SK-N-SH (cell line): ENCODE measurements at regions not wholly inside any gene's neighbourhood (a gene's known extent, or its start where the extent isn't known, plus 50 kb on each side); places are given as distances from the start of the nearest gene placed in this dataset.

Experiments
- CTCF ChIP-seq: fragments of 200-600 bp; sonication (generic); IDR thresholded peaks from 2 replicates; pipeline ENCODE4 v1.6.1; 2017; ENCODE audit warnings: antibody characterized with exemption, mild to moderate bottlenecking, moderate library complexity
- EP300 ChIP-seq, 2 experiments: IDR thresholded peaks; 2 replicates each; pipeline versions ENCODE4 v1.4.0 to v1.6.1; 2012; ENCODE audit warnings: borderline replicate concordance in 1 of 2, low read depth in 1 of 2, low read length in 1 of 2
- POLR2AphosphoS5 ChIP-seq: IDR thresholded peaks from 2 replicates; pipeline ENCODE4 v1.6.1; 2012; ENCODE audit warnings: low read depth, low read length
- ZBTB33 ChIP-seq: IDR thresholded peaks from 2 replicates; pipeline ENCODE4 v1.4.0; 2012; ENCODE audit warnings: low read depth, borderline replicate concordance

DNA sequence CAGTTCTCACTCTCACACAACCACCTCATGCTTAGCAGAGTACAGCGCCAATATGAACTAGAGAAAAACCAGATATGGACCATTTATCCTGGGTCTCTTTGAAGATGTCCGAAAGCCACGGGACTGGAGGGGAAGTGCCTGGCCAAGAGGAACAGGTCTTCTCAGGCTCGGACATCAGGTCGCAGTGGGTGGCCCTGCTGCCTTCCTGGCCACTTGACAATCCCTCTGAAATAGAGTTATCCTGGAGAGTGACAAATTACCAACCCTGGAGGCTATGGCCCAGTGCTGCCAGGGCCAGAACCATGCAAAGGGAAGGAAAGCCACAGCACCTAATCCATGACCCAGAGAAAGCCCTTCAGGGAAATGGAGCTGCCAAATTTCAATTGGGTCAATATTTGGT, 646.8 kb upstream of the NRP1 start:
- TF ChIP-seq CTCF, result no peak
- no peak for TF ChIP-seq EP300 (IDR thresholded peaks at IDR 0.05; ENCODE audit: borderline replicate concordance in 1 of 2, low read depth in 1 of 2, low read length in 1 of 2)
- TF ChIP-seq POLR2AphosphoS5, result no peak
- TF ChIP-seq ZBTB33, result no peak
